ENCODE measurements at regions not wholly inside any gene's neighbourhood (a gene's known extent, or its start where the extent isn't known, plus 50 kb on each side); places are given as distances from the start of the nearest gene placed in this dataset.

DNA sequence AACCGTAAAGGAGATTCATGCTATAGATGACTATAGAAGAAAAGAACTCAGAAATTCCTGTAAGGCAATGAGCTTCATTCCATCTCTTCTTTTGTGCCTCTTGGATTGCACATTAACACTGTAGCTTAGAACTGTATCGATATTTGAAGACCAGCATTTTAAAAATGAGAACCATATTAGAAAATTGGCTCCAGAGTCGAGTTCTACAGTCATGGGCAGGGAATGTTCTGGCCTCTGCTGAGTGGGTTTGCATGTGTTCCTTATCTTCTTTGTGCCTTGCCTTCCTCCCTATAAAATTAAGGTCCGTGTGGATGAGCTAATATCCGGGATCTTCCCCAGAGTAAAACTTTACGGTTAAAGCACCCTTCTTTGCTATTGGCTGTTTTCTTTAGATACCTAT is 77.4 kb upstream of the PLCL2 start:
- TF ChIP-seq, protein P1, sequence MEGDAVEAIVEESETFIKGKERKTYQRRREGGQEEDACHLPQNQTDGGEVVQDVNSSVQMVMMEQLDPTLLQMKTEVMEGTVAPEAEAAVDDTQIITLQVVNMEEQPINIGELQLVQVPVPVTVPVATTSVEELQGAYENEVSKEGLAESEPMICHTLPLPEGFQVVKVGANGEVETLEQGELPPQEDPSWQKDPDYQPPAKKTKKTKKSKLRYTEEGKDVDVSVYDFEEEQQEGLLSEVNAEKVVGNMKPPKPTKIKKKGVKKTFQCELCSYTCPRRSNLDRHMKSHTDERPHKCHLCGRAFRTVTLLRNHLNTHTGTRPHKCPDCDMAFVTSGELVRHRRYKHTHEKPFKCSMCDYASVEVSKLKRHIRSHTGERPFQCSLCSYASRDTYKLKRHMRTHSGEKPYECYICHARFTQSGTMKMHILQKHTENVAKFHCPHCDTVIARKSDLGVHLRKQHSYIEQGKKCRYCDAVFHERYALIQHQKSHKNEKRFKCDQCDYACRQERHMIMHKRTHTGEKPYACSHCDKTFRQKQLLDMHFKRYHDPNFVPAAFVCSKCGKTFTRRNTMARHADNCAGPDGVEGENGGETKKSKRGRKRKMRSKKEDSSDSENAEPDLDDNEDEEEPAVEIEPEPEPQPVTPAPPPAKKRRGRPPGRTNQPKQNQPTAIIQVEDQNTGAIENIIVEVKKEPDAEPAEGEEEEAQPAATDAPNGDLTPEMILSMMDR (IDR thresholded peaks at IDR 0.05 in 4 of 5, conservative IDR thresholded peaks at IDR 0.05 in 1 of 5) = no peak
- TF ChIP-seq POLR2A (IDR thresholded peaks at IDR 0.05) = no peak
